Right lobe of liver (tissue), 6 donors: ENCODE measurements at regions not wholly inside any gene's neighbourhood (a gene's known extent, or its start where the extent isn't known, plus 50 kb on each side); places are given as distances from the start of the nearest gene placed in this dataset.

Experiments used
- ATAC-seq, 4 donors: fragments of 200-7000 bp; cut with Tn5 transposase; one replicate each; pipeline ENCODE4 v1.9.1; 2020; ENCODE audit warnings: mild to moderate bottlenecking in 4 of 4, moderate library complexity in 4 of 4
- DNase-seq, 3 donors: peaks; one replicate each; pipeline ENCODE4 v3.0.0-alpha.2; 2020
- H3K27ac ChIP-seq, 3 donors: fragments of 200-600 bp; one replicate each; pipeline ENCODE4 v1.8.0; 2022
- H3K27me3 ChIP-seq, 2 donors: fragments of 200-600 bp; one replicate each; pipeline ENCODE4 v1.8.0; 2022
- H3K36me3 ChIP-seq, 4 donors: fragments of 200-600 bp; sonication (generic) in 1 of 4; one replicate each; pipeline versions ENCODE4 v1.5.1 to v1.8.0; 2017 to 2022; ENCODE audit warnings: control low read depth in 1 of 4
- H3K4me1 ChIP-seq, 4 donors: fragments of 200-600 bp; sonication (generic) in 1 of 4; one replicate each; pipeline versions ENCODE4 v1.5.1 to v1.8.0; 2017 to 2022; ENCODE audit warnings: control low read depth in 1 of 4
- H3K4me3 ChIP-seq, 3 donors: fragments of 200-600 bp; one replicate each; pipeline ENCODE4 v1.8.0; 2022
- H3K9me3 ChIP-seq, 4 donors: fragments of 200-600 bp; sonication (generic) in 1 of 4; one replicate each; pipeline versions ENCODE4 v1.5.1 to v1.8.0; 2017 to 2022; ENCODE audit warnings: control low read depth in 1 of 4
- POLR2A ChIP-seq: fragments of 450-650 bp; IDR thresholded peaks from one replicate; pipeline ENCODE4 v1.6.1; 2017; ENCODE audit warnings: antibody characterized with exemption, mild to moderate bottlenecking
- WGBS: methylation state at CpG from one replicate; pipeline ENCODE4 v1.1.6; 2018; ENCODE audit warnings: low coverage, low lambda C conversion rate; ENCODE audit not compliant: insufficient coverage; ENCODE audit errors: missing lambda C conversion rate; 5-methylcytosine and 5-hydroxymethylcytosine counted together
- intact Hi-C, 2 donors: fragments of 100-400 bp; cut with DNase I; formaldehyde crosslinking; loops; one replicate each; pipeline versions ENCODE4 v1.11.2 to v1.14.1; 2022
- TF ChIP-seq, protein P1 (sequence below), 4 donors: fragments of 200-600 bp in 3 of 4; fragments of 450-650 bp in 1 of 4; IDR thresholded peaks; one replicate each; pipeline versions ENCODE4 v1.5.1 to v1.8.0; 2016 to 2022; ENCODE audit warnings: antibody characterized with exemption in 4 of 4, mild to moderate bottlenecking in 2 of 4
- donor health status: DM: no; HTN: yes; CAD: no.
- donor health status: DM: no; HTN: no; CAD: no.
- donor health status: DM: no; HTN: no; CAD: no.
- donor health status: DM: no; HTN: yes; CAD: no.
- donor health status: DM: no; HTN: yes; CAD: no.

- Histone ChIP-seq H3K27ac (no peak overlapping the region), H3K4me1 (no peaks in the 10 kb centered on the region), H3K27me3 (no peaks in the 10 kb centered on the region), H3K36me3 (no peaks in the 10 kb centered on the region), H3K4me3 (no peak overlapping the region), H3K9me3 (peaks cover 0 to 5% (median 0%) of the 10 kb centered on the region in 4 donors)
- 78% methylated on average over 1 of the region's 1 CpG for WGBS
- ATAC-seq (no peak), DNase-seq (no peak)
- no peak for TF ChIP-seq POLR2A
- TF ChIP-seq, protein P1, sequence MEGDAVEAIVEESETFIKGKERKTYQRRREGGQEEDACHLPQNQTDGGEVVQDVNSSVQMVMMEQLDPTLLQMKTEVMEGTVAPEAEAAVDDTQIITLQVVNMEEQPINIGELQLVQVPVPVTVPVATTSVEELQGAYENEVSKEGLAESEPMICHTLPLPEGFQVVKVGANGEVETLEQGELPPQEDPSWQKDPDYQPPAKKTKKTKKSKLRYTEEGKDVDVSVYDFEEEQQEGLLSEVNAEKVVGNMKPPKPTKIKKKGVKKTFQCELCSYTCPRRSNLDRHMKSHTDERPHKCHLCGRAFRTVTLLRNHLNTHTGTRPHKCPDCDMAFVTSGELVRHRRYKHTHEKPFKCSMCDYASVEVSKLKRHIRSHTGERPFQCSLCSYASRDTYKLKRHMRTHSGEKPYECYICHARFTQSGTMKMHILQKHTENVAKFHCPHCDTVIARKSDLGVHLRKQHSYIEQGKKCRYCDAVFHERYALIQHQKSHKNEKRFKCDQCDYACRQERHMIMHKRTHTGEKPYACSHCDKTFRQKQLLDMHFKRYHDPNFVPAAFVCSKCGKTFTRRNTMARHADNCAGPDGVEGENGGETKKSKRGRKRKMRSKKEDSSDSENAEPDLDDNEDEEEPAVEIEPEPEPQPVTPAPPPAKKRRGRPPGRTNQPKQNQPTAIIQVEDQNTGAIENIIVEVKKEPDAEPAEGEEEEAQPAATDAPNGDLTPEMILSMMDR (IDR thresholded peaks at IDR 0.05) = no peak
- intact Hi-C loops = no loop called here
Observed at GRCh38 chr1:177558372-177558771, 387.6 kb downstream of the BRINP2 start.

GRCh38 chr1:177556163-177556562 is 385.4 kb downstream of the BRINP2 start:
- intact Hi-C loops = no loop called here
- 43% methylated on average over 1 of the region's 1 CpG for WGBS
- Histone ChIP-seq H3K27me3 (no peaks in the 10 kb centered on the region), H3K4me3 (no peak overlapping the region), H3K27ac (no peak overlapping the region), H3K36me3 (no peaks in the 10 kb centered on the region), H3K4me1 (no peaks in the 10 kb centered on the region), H3K9me3 (peaks cover 0 to 5% (median 0%) of the 10 kb centered on the region in 4 donors)
- no peak for DNase-seq
- no peak for ATAC-seq
- no peak for TF ChIP-seq POLR2A
- TF ChIP-seq, protein P1 (IDR thresholded peaks at IDR 0.05) = no peak

DNA sequence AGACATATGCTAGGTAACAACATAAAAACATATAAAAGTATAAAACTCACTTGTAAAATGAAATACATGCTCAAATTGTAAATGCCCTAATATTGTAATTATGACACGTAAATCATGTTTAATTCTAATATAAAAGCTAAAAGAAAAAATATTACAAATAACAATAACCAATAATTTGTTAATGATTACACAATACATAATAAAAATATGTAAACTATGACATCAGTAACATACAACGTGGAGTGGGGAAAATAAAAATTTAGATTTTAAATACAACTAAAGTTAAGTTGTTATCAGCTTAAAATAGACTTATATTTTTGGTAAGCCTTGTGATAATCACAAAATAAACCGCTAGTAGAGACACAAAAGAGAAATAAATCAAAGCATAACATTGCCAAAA is 376.4 kb downstream of the BRINP2 start:
- Histone ChIP-seq H3K27ac (no peak overlapping the region), H3K4me3 (no peak overlapping the region), H3K9me3 (no peaks in the 10 kb centered on the region), H3K36me3 (no peaks in the 10 kb centered on the region), H3K27me3 (no peaks in the 10 kb centered on the region), H3K4me1 (no peaks in the 10 kb centered on the region)
- TF ChIP-seq, protein P1 (IDR thresholded peaks at IDR 0.05) = no peak
- no peak for TF ChIP-seq POLR2A
- 64% methylated on average over 3 of the region's 3 CpGs for WGBS
- DNase-seq (no peak), ATAC-seq (no peak)
- intact Hi-C loops = no loop called here

- intact Hi-C loops = no loop called here
- Histone ChIP-seq H3K36me3 (no peaks in the 10 kb centered on the region), H3K4me3 (no peak overlapping the region), H3K27me3 (no peaks in the 10 kb centered on the region), H3K9me3 (no peaks in the 10 kb centered on the region), H3K27ac (no peak overlapping the region), H3K4me1 (no peaks in the 10 kb centered on the region)
- DNase-seq (no peak), ATAC-seq (no peak)
- no peak for TF ChIP-seq POLR2A
- TF ChIP-seq, protein P1 (IDR thresholded peaks at IDR 0.05) = no peak
Observed at GRCh38 chr1:177546346-177546745, 375.6 kb downstream of the BRINP2 start.

DNA sequence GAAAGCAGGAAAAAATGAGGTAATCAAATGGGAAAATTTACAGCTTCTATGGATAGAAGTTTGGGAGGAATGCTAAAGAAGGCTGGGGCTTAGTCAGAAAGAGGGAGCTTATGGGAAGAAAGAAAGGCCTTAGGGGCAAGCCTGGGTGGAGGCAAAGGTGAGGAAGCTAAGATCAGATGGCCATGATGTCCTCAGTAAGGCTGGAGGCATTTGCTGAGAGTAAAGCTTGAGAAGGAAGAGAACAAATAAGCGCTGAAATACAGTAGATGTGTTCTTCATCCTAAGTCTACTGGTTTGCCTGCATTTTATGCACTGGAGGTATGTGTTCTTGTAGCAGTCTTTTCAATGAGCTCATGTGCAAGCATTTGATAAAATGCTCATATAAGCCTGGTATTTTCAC is 355.4 kb downstream of the BRINP2 start:
- Histone ChIP-seq H3K36me3 (no peaks in the 10 kb centered on the region), H3K9me3 (no peaks in the 10 kb centered on the region), H3K4me3 (no peak overlapping the region), H3K27me3 (no peaks in the 10 kb centered on the region), H3K27ac (no peak overlapping the region), H3K4me1 (no peaks in the 10 kb centered on the region)
- TF ChIP-seq, protein P1 (IDR thresholded peaks at IDR 0.05) = no peak
- no peak for TF ChIP-seq POLR2A
- intact Hi-C loops = no loop called here
- ATAC-seq = no peak
- DNase-seq = no peak
- WGBS = 80% methylated on average over 1 of the region's 1 CpG
